K562 (cell line): ENCODE measurements at regions not wholly inside any gene's neighbourhood (a gene's known extent, or its start where the extent isn't known, plus 50 kb on each side); places are given as distances from the start of the nearest gene placed in this dataset.

Source experiments
- ATAC-seq: fragments of 200-7000 bp; cut with Tn5 transposase; 3 replicates; pipeline ENCODE4 v1.9.1; 2020; ENCODE audit warnings: moderate library complexity
- BruUV-seq: library from RNA; stranded (reverse); fragments of 400-500 nt; replicated peaks from 2 replicates; lab custom pipeline; 2021; lab: Mats Ljungman, UMichigan
- CTCF ChIA-PET: fragments of 300-600 bp; formaldehyde crosslinking; extraction: SDS; loops from one replicate; lab custom pipeline; 2021; ENCODE audit warnings: low intra/inter-chr PET ratio; lab: Yijun Ruan, JAX
- POLR2A ChIA-PET: fragments of 300-600, 350-650 bp; sonication (Branson Sonifier 250); formaldehyde crosslinking; extraction: SDS; loops from one replicate; lab custom pipeline; 2021; ENCODE audit warnings: antibody characterized with exemption, inconsistent platforms; lab: Yijun Ruan, JAX
- DNase-seq, 4 experiments: peaks; one replicate each; pipeline versions ENCODE4 v3.0.0 to v3.0.0-alpha.2; 2011 to 2018; ENCODE audit warnings: low spot score in 3 of 4, mixed read lengths in 3 of 4; ENCODE audit errors: extremely low read depth in 1 of 4
- FAIRE-seq: peaks from 2 replicates; lab custom pipeline; 2011; peaks lifted over from hg19 to GRCh38; lab: Jason Lieb, UNC
- H2AFZ ChIP-seq: 2 replicates; pipeline ENCODE4 v1.6.0; 2011; ENCODE audit warnings: low read depth, low read length, control low read depth, inconsistent platforms
- H3K27ac ChIP-seq: fragments of 200-600 bp; 3 replicates; pipeline ENCODE4 v1.8.0; 2011; ENCODE audit warnings: low read depth, mild to moderate bottlenecking, control low read depth, inconsistent platforms, low read length, moderate library complexity, mixed read lengths; ENCODE audit errors: extremely low read depth
- H3K27me3 ChIP-seq, 2 experiments: fragments of 300-600 bp in 1 of 2; 2 replicates in 1 of 2; 3 replicates in 1 of 2; pipeline versions ENCODE4 v1.6.0 to v1.8.0; 2011; ENCODE audit warnings: inconsistent platforms in 2 of 2, low read length in 2 of 2, mild to moderate bottlenecking in 1 of 2, mixed read lengths in 1 of 2, moderate library complexity in 1 of 2; ENCODE audit not compliant: control insufficient read depth in 2 of 2, insufficient read depth in 2 of 2
- H3K36me3 ChIP-seq: fragments of 300-600 bp; 3 replicates; pipeline ENCODE4 v1.8.0; 2011; ENCODE audit warnings: mild to moderate bottlenecking, low read length, inconsistent platforms; ENCODE audit not compliant: control insufficient read depth, insufficient read depth
- H3K4me1 ChIP-seq, 2 experiments: fragments of 200-600 bp in 1 of 2; replicated peaks in 1 of 2; 2 replicates in 1 of 2; 3 replicates in 1 of 2; pipeline versions ENCODE4 v1.5.1 to v1.8.0; 2011; ENCODE audit warnings: inconsistent platforms in 2 of 2, low read length in 2 of 2, mild to moderate bottlenecking in 1 of 2, mixed read lengths in 1 of 2, moderate library complexity in 1 of 2; ENCODE audit not compliant: control insufficient read depth in 2 of 2, insufficient read depth in 2 of 2
- H3K4me2 ChIP-seq: 2 replicates; pipeline ENCODE4 v1.6.1; 2011; ENCODE audit warnings: low read length, control low read depth, inconsistent platforms, mixed read lengths; ENCODE audit not compliant: insufficient read depth
- H3K4me3 ChIP-seq: fragments of 200-600 bp; sonication (generic), shearing (Covaris generic); 2 replicates; pipeline ENCODE4 v1.5.1; 2016; ENCODE audit warnings: control low read depth, inconsistent platforms
- H3K79me2 ChIP-seq: fragments of 200-600 bp; 3 replicates; pipeline ENCODE4 v1.8.0; 2011; ENCODE audit warnings: low read length, inconsistent platforms; ENCODE audit not compliant: control insufficient read depth, insufficient read depth
- H3K9ac ChIP-seq, 2 experiments: 2 replicates each; pipeline versions ENCODE4 v1.6.0 to v1.6.1; 2011; ENCODE audit warnings: low read depth in 2 of 2, low read length in 2 of 2, control low read depth in 1 of 2, inconsistent platforms in 1 of 2, mild to moderate bottlenecking in 1 of 2, mixed read lengths in 1 of 2; ENCODE audit not compliant: insufficient read depth in 1 of 2
- H3K9me1 ChIP-seq: one replicate; pipeline ENCODE4 v1.6.0; 2011; ENCODE audit warnings: inconsistent platforms, mild to moderate bottlenecking, low read length, moderate library complexity; ENCODE audit not compliant: control insufficient read depth, insufficient read depth
- H3K9me3 ChIP-seq: replicated peaks from 2 replicates; pipeline ENCODE4 v1.5.1; 2011; ENCODE audit warnings: low read depth, low read length, inconsistent platforms; ENCODE audit not compliant: control insufficient read depth, insufficient read depth
- H4K20me1 ChIP-seq: replicated peaks from 2 replicates; pipeline ENCODE4 v1.6.1; 2011; ENCODE audit warnings: low read length, inconsistent platforms, mixed read lengths; ENCODE audit not compliant: control insufficient read depth, insufficient read depth
- ADNP ChIP-seq: fragments of 200-800 bp; sonication (Bioruptor generic); IDR thresholded peaks from 2 replicates; pipeline ENCODE4 v1.6.1; 2016; ENCODE audit warnings: missing genetic modification characterization, missing compliant biosample characterization
- EWSR1 ChIP-seq: fragments of 450-650 bp; IDR thresholded peaks from 2 replicates; pipeline ENCODE4 v1.6.1; 2018; ENCODE audit warnings: borderline replicate concordance, mild to moderate bottlenecking, low read depth, moderate library complexity; ENCODE audit not compliant: partially characterized antibody
- HCFC1 ChIP-seq: IDR thresholded peaks from 2 replicates; pipeline ENCODE4 v1.6.1; 2012; ENCODE audit warnings: low read depth, low read length, improper control_type of control experiment
- JUND ChIP-seq, 2 experiments: IDR thresholded peaks; 2 replicates in 1 of 2; 3 replicates in 1 of 2; pipeline ENCODE4 v1.6.1; 2011; ENCODE audit warnings: borderline replicate concordance in 2 of 2, low read depth in 2 of 2, low read length in 2 of 2, improper control_type of control experiment in 1 of 2, missing biosample characterization in 1 of 2, missing genetic modification characterization in 1 of 2, missing genetic modification reagents in 1 of 2
- KLF13 ChIP-seq: fragments of 450-650 bp; IDR thresholded peaks from 2 replicates; pipeline ENCODE4 v1.6.1; 2016; ENCODE audit warnings: missing genetic modification characterization, low read depth, mild to moderate bottlenecking, missing compliant biosample characterization, moderate library complexity, borderline replicate concordance
- PYGO2 ChIP-seq: fragments of 450-650 bp; IDR thresholded peaks from 2 replicates; pipeline ENCODE4 v1.6.1; 2016; ENCODE audit warnings: mild to moderate bottlenecking, missing genetic modification characterization, moderate library complexity, missing compliant biosample characterization
- SOX6 ChIP-seq: fragments of 450-650 bp; IDR thresholded peaks from 2 replicates; pipeline ENCODE4 v1.6.1; 2014; ENCODE audit warnings: mild to moderate bottlenecking
- TAF9B ChIP-seq: fragments of 450-650 bp; IDR thresholded peaks from 2 replicates; pipeline ENCODE4 v1.6.1; 2018; ENCODE audit warnings: mild to moderate bottlenecking; ENCODE audit not compliant: partially characterized antibody
- TCF7 ChIP-seq: sonication (generic); IDR thresholded peaks from 2 replicates; pipeline ENCODE4 v1.6.1; 2016; ENCODE audit warnings: antibody characterized with exemption, borderline replicate concordance
- XRCC3 ChIP-seq: fragments of 450-650 bp; IDR thresholded peaks from 2 replicates; pipeline ENCODE4 v1.6.1; 2017; ENCODE audit warnings: mild to moderate bottlenecking, moderate library complexity
- YBX1 ChIP-seq: fragments of 450-650 bp; IDR thresholded peaks from 2 replicates; pipeline ENCODE4 v1.7.1; 2016; ENCODE audit warnings: mild to moderate bottlenecking
- ZBTB1 ChIP-seq: sonication (generic); formaldehyde crosslinking; IDR thresholded peaks from 2 replicates; pipeline ENCODE4 v1.8.1; 2023; ENCODE audit warnings: missing genetic modification reagents, low read depth, mild to moderate bottlenecking, borderline replicate concordance
- ZNF23 ChIP-seq: fragments of 250-450 bp; sonication (Bioruptor Pico); IDR thresholded peaks from 2 replicates; pipeline ENCODE4 v1.4.0; 2020; ENCODE audit warnings: mild to moderate bottlenecking
- ZNF436 ChIP-seq: fragments of 250-450, 450-650 bp; sonication (Bioruptor Pico); formaldehyde crosslinking; IDR thresholded peaks from 2 replicates; pipeline ENCODE4 v1.7.0; 2020; ENCODE audit warnings: mild to moderate bottlenecking
- WGBS: fragments of 100-300 bp; shearing (Covaris generic); methylation state at CpG from one replicate; pipeline ENCODE4 v1.1.6; 2016; ENCODE audit warnings: low coverage, mixed read lengths; ENCODE audit not compliant: insufficient coverage; ENCODE audit errors: missing lambda C conversion rate; 5-methylcytosine and 5-hydroxymethylcytosine counted together
- in situ Hi-C: fragments of 300-500 bp; cut with MboI; formaldehyde crosslinking; loops from 4 replicates; pipeline ENCODE4 v1.15.0; 2018; ENCODE audit warnings: inconsistent platforms, mixed read lengths
- intact Hi-C: fragments of 100-400 bp; cut with micrococcal nuclease; formaldehyde crosslinking; loops from 2 replicates; pipeline ENCODE4 v1.14.2; 2022
- TF ChIP-seq, protein P1 (sequence below): sonication (generic); formaldehyde crosslinking; IDR thresholded peaks from 2 replicates; pipeline ENCODE4 v1.8.0; 2023; ENCODE audit warnings: mild to moderate bottlenecking, missing genetic modification reagents
- TF ChIP-seq, protein P2 (sequence below): fragments of 450-650 bp; formaldehyde crosslinking; IDR thresholded peaks from 2 replicates; pipeline ENCODE4 v1.4.0; 2022; ENCODE audit warnings: mild to moderate bottlenecking, moderate library complexity
- TF ChIP-seq, protein P3 (sequence below): fragments of 450-650 bp; IDR thresholded peaks from 2 replicates; pipeline ENCODE4 v1.6.1; 2014; ENCODE audit warnings: low read depth, mild to moderate bottlenecking, moderate library complexity, borderline replicate concordance

DNA sequence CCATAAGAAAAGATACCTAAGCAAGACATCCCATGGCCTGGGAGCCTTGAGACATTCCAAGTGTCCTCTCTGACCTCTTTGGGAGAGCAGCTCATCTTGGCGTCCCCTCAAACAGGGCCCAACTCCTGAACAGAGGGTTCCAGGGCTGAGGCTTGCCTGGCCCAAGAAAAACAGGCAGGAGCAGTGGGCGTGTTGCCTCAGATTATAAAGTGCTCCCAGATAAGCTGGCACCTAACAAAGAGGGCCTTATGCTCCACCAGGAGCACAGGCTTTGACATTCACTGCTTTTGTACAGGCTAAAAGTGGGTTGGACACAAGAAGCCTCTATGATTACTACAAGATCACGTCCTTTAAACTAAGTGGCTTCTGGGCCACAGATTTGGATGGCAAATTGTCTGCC lies 193.1 kb downstream of the FGFR2 start (continued):
- no peak for TF ChIP-seq TCF7
- no peak for TF ChIP-seq SOX6
- no peak for TF ChIP-seq ZNF23 (CRISPR knock-in tag)
- no peak for TF ChIP-seq EWSR1

DNA sequence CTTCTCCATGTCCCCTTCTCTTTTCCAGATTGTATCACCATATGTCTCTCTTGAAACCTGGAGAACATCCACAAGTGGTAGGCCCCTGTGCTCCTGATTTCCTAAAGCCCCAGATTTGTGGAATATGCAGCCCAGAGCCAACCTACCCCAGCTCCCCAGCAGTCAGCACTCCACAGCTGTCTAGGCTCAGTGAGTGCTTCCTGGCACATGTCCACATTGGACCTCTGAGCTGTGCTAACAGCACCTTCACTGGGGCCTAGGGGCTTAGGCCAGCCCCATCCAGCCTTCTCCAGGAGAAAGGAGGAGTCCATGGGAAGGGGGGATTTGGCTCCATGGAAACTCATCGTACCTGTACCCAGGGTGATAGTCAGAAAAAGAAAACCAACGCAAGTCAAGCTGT lies 192.7 kb downstream of the FGFR2 start:
- in situ Hi-C loops = no loop called here
- H3K27me3 ChIP-seq = no peaks in the 10 kb centered on the region
- CTCF ChIA-PET = no interaction called here
- H3K4me3 ChIP-seq = no peak overlapping the region
- BruUV-seq = no TSS peak
- no peaks in the 10 kb centered on the region for H3K9me3 ChIP-seq
- intact Hi-C loops = no loop called here
- H3K27ac ChIP-seq = no peak overlapping the region
- H3K36me3 ChIP-seq = no peaks in the 10 kb centered on the region
- no peak overlapping the region for H3K9ac ChIP-seq
- DNase-seq (no peak), ATAC-seq (no peak), FAIRE-seq (no peak)
- 0% methylated on average over 1 of the region's 2 CpGs for WGBS
- no peaks in the 10 kb centered on the region for H3K79me2 ChIP-seq
- H3K4me1 ChIP-seq = no peaks in the 10 kb centered on the region
- H3K9me1 ChIP-seq = no peaks in the 10 kb centered on the region
- H2AFZ ChIP-seq = no peak overlapping the region
- H4K20me1 ChIP-seq = no peaks in the 10 kb centered on the region
- H3K4me2 ChIP-seq = no peak overlapping the region
- POLR2A ChIA-PET = no interaction called here
- no peak for TF ChIP-seq TAF9B
- TF ChIP-seq PYGO2 (tag) = no peak
- TF ChIP-seq HCFC1 = no peak
- no peak for TF ChIP-seq ZNF436
- no peak for TF ChIP-seq JUND (IDR thresholded peaks at IDR 0.05; ENCODE audit: borderline replicate concordance, low read depth, low read length)
- TF ChIP-seq JUND (tag; IDR thresholded peaks at IDR 0.05; ENCODE audit: borderline replicate concordance, low read depth, low read length) = no peak
- no peak for TF ChIP-seq ZBTB1 (CRISPR knock-in tag)
- TF ChIP-seq, protein P1, sequence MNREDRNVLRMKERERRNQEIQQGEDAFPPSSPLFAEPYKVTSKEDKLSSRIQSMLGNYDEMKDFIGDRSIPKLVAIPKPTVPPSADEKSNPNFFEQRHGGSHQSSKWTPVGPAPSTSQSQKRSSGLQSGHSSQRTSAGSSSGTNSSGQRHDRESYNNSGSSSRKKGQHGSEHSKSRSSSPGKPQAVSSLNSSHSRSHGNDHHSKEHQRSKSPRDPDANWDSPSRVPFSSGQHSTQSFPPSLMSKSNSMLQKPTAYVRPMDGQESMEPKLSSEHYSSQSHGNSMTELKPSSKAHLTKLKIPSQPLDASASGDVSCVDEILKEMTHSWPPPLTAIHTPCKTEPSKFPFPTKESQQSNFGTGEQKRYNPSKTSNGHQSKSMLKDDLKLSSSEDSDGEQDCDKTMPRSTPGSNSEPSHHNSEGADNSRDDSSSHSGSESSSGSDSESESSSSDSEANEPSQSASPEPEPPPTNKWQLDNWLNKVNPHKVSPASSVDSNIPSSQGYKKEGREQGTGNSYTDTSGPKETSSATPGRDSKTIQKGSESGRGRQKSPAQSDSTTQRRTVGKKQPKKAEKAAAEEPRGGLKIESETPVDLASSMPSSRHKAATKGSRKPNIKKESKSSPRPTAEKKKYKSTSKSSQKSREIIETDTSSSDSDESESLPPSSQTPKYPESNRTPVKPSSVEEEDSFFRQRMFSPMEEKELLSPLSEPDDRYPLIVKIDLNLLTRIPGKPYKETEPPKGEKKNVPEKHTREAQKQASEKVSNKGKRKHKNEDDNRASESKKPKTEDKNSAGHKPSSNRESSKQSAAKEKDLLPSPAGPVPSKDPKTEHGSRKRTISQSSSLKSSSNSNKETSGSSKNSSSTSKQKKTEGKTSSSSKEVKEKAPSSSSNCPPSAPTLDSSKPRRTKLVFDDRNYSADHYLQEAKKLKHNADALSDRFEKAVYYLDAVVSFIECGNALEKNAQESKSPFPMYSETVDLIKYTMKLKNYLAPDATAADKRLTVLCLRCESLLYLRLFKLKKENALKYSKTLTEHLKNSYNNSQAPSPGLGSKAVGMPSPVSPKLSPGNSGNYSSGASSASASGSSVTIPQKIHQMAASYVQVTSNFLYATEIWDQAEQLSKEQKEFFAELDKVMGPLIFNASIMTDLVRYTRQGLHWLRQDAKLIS = no peak
- TF ChIP-seq KLF13 = no peak
- TF ChIP-seq, protein P2, sequence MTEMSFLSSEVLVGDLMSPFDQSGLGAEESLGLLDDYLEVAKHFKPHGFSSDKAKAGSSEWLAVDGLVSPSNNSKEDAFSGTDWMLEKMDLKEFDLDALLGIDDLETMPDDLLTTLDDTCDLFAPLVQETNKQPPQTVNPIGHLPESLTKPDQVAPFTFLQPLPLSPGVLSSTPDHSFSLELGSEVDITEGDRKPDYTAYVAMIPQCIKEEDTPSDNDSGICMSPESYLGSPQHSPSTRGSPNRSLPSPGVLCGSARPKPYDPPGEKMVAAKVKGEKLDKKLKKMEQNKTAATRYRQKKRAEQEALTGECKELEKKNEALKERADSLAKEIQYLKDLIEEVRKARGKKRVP (CRISPR knock-in tag) = no peak
- no peak for TF ChIP-seq ADNP (tag)
- TF ChIP-seq YBX1 = no peak
- TF ChIP-seq, protein P3, sequence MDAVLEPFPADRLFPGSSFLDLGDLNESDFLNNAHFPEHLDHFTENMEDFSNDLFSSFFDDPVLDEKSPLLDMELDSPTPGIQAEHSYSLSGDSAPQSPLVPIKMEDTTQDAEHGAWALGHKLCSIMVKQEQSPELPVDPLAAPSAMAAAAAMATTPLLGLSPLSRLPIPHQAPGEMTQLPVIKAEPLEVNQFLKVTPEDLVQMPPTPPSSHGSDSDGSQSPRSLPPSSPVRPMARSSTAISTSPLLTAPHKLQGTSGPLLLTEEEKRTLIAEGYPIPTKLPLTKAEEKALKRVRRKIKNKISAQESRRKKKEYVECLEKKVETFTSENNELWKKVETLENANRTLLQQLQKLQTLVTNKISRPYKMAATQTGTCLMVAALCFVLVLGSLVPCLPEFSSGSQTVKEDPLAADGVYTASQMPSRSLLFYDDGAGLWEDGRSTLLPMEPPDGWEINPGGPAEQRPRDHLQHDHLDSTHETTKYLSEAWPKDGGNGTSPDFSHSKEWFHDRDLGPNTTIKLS = no peak
- TF ChIP-seq ZNF23 (CRISPR knock-in tag) = no peak
- TF ChIP-seq XRCC3 = no peak
